ENCODE measurements at regions not wholly inside any gene's neighbourhood (a gene's known extent, or its start where the extent isn't known, plus 50 kb on each side); places are given as distances from the start of the nearest gene placed in this dataset.

GRCh38 chr6:145475794-145476396, 259.4 kb downstream of the EPM2A start:
- no peak for DNase-seq

- DNase-seq, result no peak
Observed at GRCh38 chr6:145480024-145480423, 255.3 kb downstream of the EPM2A start.

- DNase-seq, result no peak
Observed at GRCh38 chr6:145483191-145483996, 251.9 kb downstream of the EPM2A start.

- DNase-seq, result no peak
Observed at GRCh38 chr6:145485288-145485687, 250.0 kb downstream of the EPM2A start.

- DNase-seq, result no peak
Observed at GRCh38 chr6:145486306-145486705, 249.0 kb downstream of the EPM2A start.

GRCh38 chr6:145489583-145489982, 245.7 kb downstream of the EPM2A start:
- no peak for DNase-seq

- DNase-seq, result no peak
Observed at GRCh38 chr6:145490068-145490467, 245.3 kb downstream of the EPM2A start.

GRCh38 chr6:145491126-145491525, 244.2 kb downstream of the EPM2A start:
- DNase-seq, result no peak

- DNase-seq, result no peak
Observed at GRCh38 chr6:145497006-145497405, 238.3 kb downstream of the EPM2A start.

- DNase-seq, result no peak
Observed at GRCh38 chr6:145498425-145498824, 236.9 kb downstream of the EPM2A start.

GRCh38 chr6:145502416-145502815, 232.9 kb downstream of the EPM2A start:
- DNase-seq, result no peak

- no peak for DNase-seq
Observed at GRCh38 chr6:145506136-145506535, 229.2 kb downstream of the EPM2A start.

GRCh38 chr6:145506565-145506964, 228.8 kb downstream of the EPM2A start:
- DNase-seq, result no peak

GRCh38 chr6:145507239-145507638, 228.1 kb downstream of the EPM2A start:
- no peak for DNase-seq

- no peak for DNase-seq
Observed at GRCh38 chr6:145508107-145508506, 227.2 kb downstream of the EPM2A start.

GRCh38 chr6:145517492-145517891, 217.8 kb downstream of the EPM2A start:
- DNase-seq, result no peak

GRCh38 chr6:145525038-145525437, 210.3 kb downstream of the EPM2A start:
- no peak for DNase-seq

GRCh38 chr6:145529582-145529981, 205.7 kb downstream of the EPM2A start:
- no peak for DNase-seq

- DNase-seq, result no peak
Observed at GRCh38 chr6:145530454-145530853, 204.9 kb downstream of the EPM2A start.

- no peak for DNase-seq
Observed at GRCh38 chr6:145531032-145531431, 204.3 kb downstream of the EPM2A start.

GRCh38 chr6:145531822-145532221, 203.5 kb downstream of the EPM2A start:
- no peak for DNase-seq

- no peak for DNase-seq
Observed at GRCh38 chr6:145532361-145532760, 203.0 kb downstream of the EPM2A start.

- DNase-seq, result no peak
Observed at GRCh38 chr6:145534989-145535388, 200.3 kb downstream of the EPM2A start.

GRCh38 chr6:145538989-145539388, 196.3 kb downstream of the EPM2A start:
- DNase-seq, result no peak

- DNase-seq, result no peak
Observed at GRCh38 chr6:145539831-145540230, 195.5 kb downstream of the EPM2A start.
